ENCODE measurements at regions not wholly inside any gene's neighbourhood (a gene's known extent, or its start where the extent isn't known, plus 50 kb on each side); places are given as distances from the start of the nearest gene placed in this dataset.

GRCh38 chr4:77229433-77229832, 72.4 kb downstream of the CCNG2 start:
- no peak for TF ChIP-seq EZH2phosphoT487 (conservative IDR thresholded peaks at IDR 0.05; ENCODE audit: low read length)
- TF ChIP-seq CTCF (IDR thresholded peaks at IDR 0.05; ENCODE audit: insufficient read depth, low read length, poor library complexity, severe bottlenecking), result no peak
- Histone ChIP-seq H3K36me3 (ENCODE audit: low read length) (no peaks in the 10 kb centered on the region), H3K4me3 (ENCODE audit: insufficient read depth, low read length, poor library complexity, severe bottlenecking) (no peak overlapping the region), H3F3A (ENCODE audit: insufficient read depth) (no peaks in the 10 kb centered on the region), H3K79me2 (ENCODE audit: insufficient read depth, low read length) (no peaks in the 10 kb centered on the region), H3K9me2 (replicated peaks; ENCODE audit: insufficient read depth, low read length) (no peaks in the 10 kb centered on the region), H4K20me1 (ENCODE audit: low read depth, low read length) (no peaks in the 10 kb centered on the region), H3K9ac (ENCODE audit: low read length) (no peak overlapping the region), H2AFZ (ENCODE audit: low read depth, low read length, severe bottlenecking) (no peak overlapping the region), H3K27ac (ENCODE audit: low read depth, low read length) (no peak overlapping the region), H3K9me3 (ENCODE audit: insufficient read depth, low read length) (no peaks in the 10 kb centered on the region), H3K27me3 (ENCODE audit: low read length) (no peaks in the 10 kb centered on the region), H3K4me2 (ENCODE audit: low read depth, low read length, poor library complexity, severe bottlenecking) (no peak overlapping the region)

DNA sequence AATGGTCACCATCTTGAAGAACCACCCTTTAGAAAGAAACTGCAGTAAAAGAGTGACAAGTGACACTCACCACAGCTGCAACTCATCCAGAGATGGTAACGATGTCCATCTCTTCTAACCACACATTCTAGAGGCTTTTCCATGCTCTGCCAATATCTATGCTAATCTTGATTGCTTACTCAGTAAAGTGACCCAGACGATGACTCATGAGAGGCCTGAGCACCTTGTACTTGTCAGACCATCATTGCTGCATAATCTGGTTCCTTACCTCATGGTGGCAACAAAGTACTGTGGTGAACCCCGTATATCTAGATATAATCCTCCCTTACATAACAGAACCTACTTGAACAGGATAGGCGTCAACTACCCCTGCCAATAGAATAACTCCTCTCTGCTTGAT, 75.6 kb downstream of the CCNG2 start:
- Histone ChIP-seq H3K36me3 (ENCODE audit: low read length) (no peaks in the 10 kb centered on the region), H3K9me3 (ENCODE audit: insufficient read depth, low read length) (no peaks in the 10 kb centered on the region), H2AFZ (ENCODE audit: low read depth, low read length, severe bottlenecking) (no peak overlapping the region), H3K4me2 (ENCODE audit: low read depth, low read length, poor library complexity, severe bottlenecking) (no peak overlapping the region), H3K27me3 (ENCODE audit: low read length) (no peaks in the 10 kb centered on the region), H3K4me3 (ENCODE audit: insufficient read depth, low read length, poor library complexity, severe bottlenecking) (no peak overlapping the region), H3K9me2 (replicated peaks; ENCODE audit: insufficient read depth, low read length) (no peaks in the 10 kb centered on the region), H3K9ac (ENCODE audit: low read length) (no peak overlapping the region), H3K79me2 (ENCODE audit: insufficient read depth, low read length) (no peaks in the 10 kb centered on the region), H3F3A (ENCODE audit: insufficient read depth) (no peaks in the 10 kb centered on the region), H3K27ac (ENCODE audit: low read depth, low read length) (no peak overlapping the region), H4K20me1 (ENCODE audit: low read depth, low read length) (no peaks in the 10 kb centered on the region)
- no peak for TF ChIP-seq CTCF (IDR thresholded peaks at IDR 0.05; ENCODE audit: insufficient read depth, low read length, poor library complexity, severe bottlenecking)
- TF ChIP-seq EZH2phosphoT487 (conservative IDR thresholded peaks at IDR 0.05; ENCODE audit: low read length), result no peak

GRCh38 chr4:77235289-77235854, 78.4 kb downstream of the CCNG2 start:
- no peak overlapping the region for H3K9ac ChIP-seq (ENCODE audit: low read length)
- H3K27me3 ChIP-seq (ENCODE audit: low read length), result no peaks in the 10 kb centered on the region
- no peak overlapping the region for H3K4me2 ChIP-seq (ENCODE audit: low read depth, low read length, poor library complexity, severe bottlenecking)
- H3F3A ChIP-seq (ENCODE audit: insufficient read depth), result no peaks in the 10 kb centered on the region
- H3K9me2 ChIP-seq (replicated peaks; ENCODE audit: insufficient read depth, low read length), result no peaks in the 10 kb centered on the region
- no peak overlapping the region for H2AFZ ChIP-seq (ENCODE audit: low read depth, low read length, severe bottlenecking)
- H3K36me3 ChIP-seq (ENCODE audit: low read length), result no peaks in the 10 kb centered on the region
- no peaks in the 10 kb centered on the region for H3K79me2 ChIP-seq (ENCODE audit: insufficient read depth, low read length)
- H3K9me3 ChIP-seq (ENCODE audit: insufficient read depth, low read length), result no peaks in the 10 kb centered on the region
- no peak for TF ChIP-seq EZH2phosphoT487 (conservative IDR thresholded peaks at IDR 0.05; ENCODE audit: low read length)
- H3K4me3 ChIP-seq (ENCODE audit: insufficient read depth, low read length, poor library complexity, severe bottlenecking), result no peak overlapping the region
- no peaks in the 10 kb centered on the region for H4K20me1 ChIP-seq (ENCODE audit: low read depth, low read length)
- no peak overlapping the region for H3K27ac ChIP-seq (ENCODE audit: low read depth, low read length)

DNA sequence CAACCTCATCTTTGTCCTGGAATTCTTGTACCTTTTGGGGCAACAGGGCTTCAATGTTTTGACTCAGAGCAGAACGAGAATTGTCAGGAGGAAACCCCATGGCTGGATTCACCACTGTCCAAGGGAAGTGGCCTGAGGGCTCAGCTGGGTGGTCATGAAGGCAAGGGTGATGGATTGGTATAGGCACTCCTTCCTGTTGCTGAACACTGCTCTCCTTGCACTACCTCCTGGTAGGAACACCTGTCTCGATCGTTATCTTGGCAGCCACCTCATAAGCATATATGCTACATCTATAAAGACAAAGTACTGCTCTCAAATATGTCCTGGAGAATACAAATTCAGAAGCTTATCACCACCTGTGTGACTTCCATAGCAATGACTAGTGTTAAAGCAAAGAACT, 79.8 kb downstream of the CCNG2 start:
- no peaks in the 10 kb centered on the region for H3K9me3 ChIP-seq (ENCODE audit: insufficient read depth, low read length)
- no peak overlapping the region for H3K27ac ChIP-seq (ENCODE audit: low read depth, low read length)
- no peaks in the 10 kb centered on the region for H3K27me3 ChIP-seq (ENCODE audit: low read length)
- H3K36me3 ChIP-seq (ENCODE audit: low read length), result no peaks in the 10 kb centered on the region
- no peak overlapping the region for H3K4me3 ChIP-seq (ENCODE audit: insufficient read depth, low read length, poor library complexity, severe bottlenecking)
- H3K79me2 ChIP-seq (ENCODE audit: insufficient read depth, low read length), result no peaks in the 10 kb centered on the region
- H3K4me2 ChIP-seq (ENCODE audit: low read depth, low read length, poor library complexity, severe bottlenecking), result no peak overlapping the region
- TF ChIP-seq CTCF (IDR thresholded peaks at IDR 0.05; ENCODE audit: insufficient read depth, low read length, poor library complexity, severe bottlenecking), result no peak
- no peak for TF ChIP-seq EZH2phosphoT487 (conservative IDR thresholded peaks at IDR 0.05; ENCODE audit: low read length)
- no peaks in the 10 kb centered on the region for H3K9me2 ChIP-seq (replicated peaks; ENCODE audit: insufficient read depth, low read length)
- H3F3A ChIP-seq (ENCODE audit: insufficient read depth), result no peaks in the 10 kb centered on the region
- H4K20me1 ChIP-seq (ENCODE audit: low read depth, low read length), result no peaks in the 10 kb centered on the region
- no peak overlapping the region for H2AFZ ChIP-seq (ENCODE audit: low read depth, low read length, severe bottlenecking)
- H3K9ac ChIP-seq (ENCODE audit: low read length), result no peak overlapping the region
